ENCODE measurements at regions not wholly inside any gene's neighbourhood (a gene's known extent, or its start where the extent isn't known, plus 50 kb on each side); places are given as distances from the start of the nearest gene placed in this dataset.

DNA sequence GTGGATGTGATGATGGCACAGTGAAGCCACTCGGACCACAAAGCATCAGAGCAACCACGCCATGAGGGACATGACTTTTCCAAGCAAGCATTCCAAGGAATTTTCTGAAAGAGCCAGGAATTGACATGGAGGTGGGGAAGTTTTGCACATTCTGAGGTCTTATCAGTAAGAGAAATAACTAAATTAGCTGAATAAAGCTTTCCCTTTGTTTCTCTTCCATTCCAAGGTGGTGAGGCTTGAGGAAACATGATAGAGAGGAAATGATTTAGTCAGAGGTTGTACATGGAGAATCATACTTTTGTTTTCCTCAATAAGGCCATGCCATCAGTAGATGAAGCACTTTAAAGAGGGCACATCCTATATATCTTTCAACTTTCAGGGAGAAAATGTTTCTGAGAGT, 115.7 kb upstream of the MMADHC start:
- Mint-ChIP-seq H3K4me1 (ENCODE audit: low read depth, unreplicated experiment) (no peaks in the 10 kb centered on the region), H3K27me3 (ENCODE audit: unreplicated experiment) (no peaks in the 10 kb centered on the region), H3K9me3 (ENCODE audit: low read depth, unreplicated experiment) (no peaks in the 10 kb centered on the region), H3K27ac (ENCODE audit: unreplicated experiment) (no peak overlapping the region), H3K4me3 (ENCODE audit: low read depth, unreplicated experiment) (no peak overlapping the region), H3K36me3 (ENCODE audit: insufficient read depth, unreplicated experiment) (no peaks in the 10 kb centered on the region)
- CTCF ChIA-PET = no interaction called here
- TF ChIP-seq, protein P1, sequence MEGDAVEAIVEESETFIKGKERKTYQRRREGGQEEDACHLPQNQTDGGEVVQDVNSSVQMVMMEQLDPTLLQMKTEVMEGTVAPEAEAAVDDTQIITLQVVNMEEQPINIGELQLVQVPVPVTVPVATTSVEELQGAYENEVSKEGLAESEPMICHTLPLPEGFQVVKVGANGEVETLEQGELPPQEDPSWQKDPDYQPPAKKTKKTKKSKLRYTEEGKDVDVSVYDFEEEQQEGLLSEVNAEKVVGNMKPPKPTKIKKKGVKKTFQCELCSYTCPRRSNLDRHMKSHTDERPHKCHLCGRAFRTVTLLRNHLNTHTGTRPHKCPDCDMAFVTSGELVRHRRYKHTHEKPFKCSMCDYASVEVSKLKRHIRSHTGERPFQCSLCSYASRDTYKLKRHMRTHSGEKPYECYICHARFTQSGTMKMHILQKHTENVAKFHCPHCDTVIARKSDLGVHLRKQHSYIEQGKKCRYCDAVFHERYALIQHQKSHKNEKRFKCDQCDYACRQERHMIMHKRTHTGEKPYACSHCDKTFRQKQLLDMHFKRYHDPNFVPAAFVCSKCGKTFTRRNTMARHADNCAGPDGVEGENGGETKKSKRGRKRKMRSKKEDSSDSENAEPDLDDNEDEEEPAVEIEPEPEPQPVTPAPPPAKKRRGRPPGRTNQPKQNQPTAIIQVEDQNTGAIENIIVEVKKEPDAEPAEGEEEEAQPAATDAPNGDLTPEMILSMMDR (IDR thresholded peaks at IDR 0.05; ENCODE audit: unreplicated experiment) = no peak
- no TSS peak for BruUV-seq (replicated peaks)
- intact Hi-C loops (cut with micrococcal nuclease; ENCODE audit: unreplicated experiment) = no loop called here
- no peak for DNase-seq

DNA sequence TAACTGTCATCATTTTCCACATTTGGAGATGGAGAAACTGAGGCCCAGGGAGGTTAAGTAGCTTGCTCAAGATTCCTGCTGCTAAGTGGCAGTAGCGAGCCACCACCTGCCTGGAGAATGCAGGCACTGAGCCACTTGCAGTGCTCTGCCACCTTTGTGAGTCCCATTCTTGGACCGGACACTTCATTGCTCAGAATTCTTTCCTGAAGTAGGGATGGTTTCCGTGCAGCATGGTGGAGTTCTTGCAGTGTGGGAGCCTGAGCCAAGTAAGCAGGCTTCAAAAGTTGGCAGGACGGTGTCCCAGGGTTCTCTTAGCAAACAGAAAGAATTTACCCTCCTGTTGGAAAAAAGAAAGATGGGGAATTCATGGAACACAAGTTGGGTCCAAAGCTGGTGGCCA, 115.0 kb upstream of the MMADHC start:
- H3K9me3 Mint-ChIP-seq (ENCODE audit: low read depth, unreplicated experiment) = no peaks in the 10 kb centered on the region
- intact Hi-C loops (cut with micrococcal nuclease; ENCODE audit: unreplicated experiment) = no loop called here
- CTCF ChIA-PET = no interaction called here
- no peaks in the 10 kb centered on the region for H3K4me1 Mint-ChIP-seq (ENCODE audit: low read depth, unreplicated experiment)
- H3K27me3 Mint-ChIP-seq (ENCODE audit: unreplicated experiment) = no peaks in the 10 kb centered on the region
- no peak overlapping the region for H3K4me3 Mint-ChIP-seq (ENCODE audit: low read depth, unreplicated experiment)
- no peak overlapping the region for H3K27ac Mint-ChIP-seq (ENCODE audit: unreplicated experiment)
- H3K36me3 Mint-ChIP-seq (ENCODE audit: insufficient read depth, unreplicated experiment) = no peaks in the 10 kb centered on the region
- TF ChIP-seq, protein P1 (IDR thresholded peaks at IDR 0.05; ENCODE audit: unreplicated experiment) = no peak
- no peak for DNase-seq
- BruUV-seq (replicated peaks) = no TSS peak

DNA sequence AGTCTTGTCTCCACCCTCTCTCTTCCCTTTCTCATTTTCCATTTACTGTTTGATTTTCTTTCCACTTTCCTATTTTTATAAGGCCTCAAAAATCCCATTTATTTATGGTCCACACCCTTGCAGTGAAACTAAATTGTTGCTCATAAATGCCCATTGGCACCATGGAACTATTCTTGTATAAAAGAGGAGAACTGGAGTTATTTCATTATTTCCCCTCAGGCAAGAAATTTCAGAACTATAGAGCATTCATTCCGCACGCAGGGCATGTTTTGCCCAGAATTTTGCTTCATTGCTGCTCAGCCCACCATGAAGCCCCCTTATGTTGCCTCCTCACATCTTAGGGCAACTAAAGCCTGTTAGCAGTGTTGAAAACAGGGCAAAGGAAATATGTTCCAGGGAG, 113.7 kb upstream of the MMADHC start:
- intact Hi-C loops (cut with micrococcal nuclease; ENCODE audit: unreplicated experiment) = no loop called here
- CTCF ChIA-PET = no interaction called here
- TF ChIP-seq, protein P1 (IDR thresholded peaks at IDR 0.05; ENCODE audit: unreplicated experiment) = no peak
- Mint-ChIP-seq H3K4me3 (ENCODE audit: low read depth, unreplicated experiment) (no peak overlapping the region), H3K27ac (ENCODE audit: unreplicated experiment) (no peak overlapping the region), H3K36me3 (ENCODE audit: insufficient read depth, unreplicated experiment) (no peaks in the 10 kb centered on the region), H3K4me1 (ENCODE audit: low read depth, unreplicated experiment) (no peaks in the 10 kb centered on the region), H3K9me3 (ENCODE audit: low read depth, unreplicated experiment) (no peaks in the 10 kb centered on the region), H3K27me3 (ENCODE audit: unreplicated experiment) (no peaks in the 10 kb centered on the region)
- no TSS peak for BruUV-seq (replicated peaks)
- DNase-seq = no peak

DNA sequence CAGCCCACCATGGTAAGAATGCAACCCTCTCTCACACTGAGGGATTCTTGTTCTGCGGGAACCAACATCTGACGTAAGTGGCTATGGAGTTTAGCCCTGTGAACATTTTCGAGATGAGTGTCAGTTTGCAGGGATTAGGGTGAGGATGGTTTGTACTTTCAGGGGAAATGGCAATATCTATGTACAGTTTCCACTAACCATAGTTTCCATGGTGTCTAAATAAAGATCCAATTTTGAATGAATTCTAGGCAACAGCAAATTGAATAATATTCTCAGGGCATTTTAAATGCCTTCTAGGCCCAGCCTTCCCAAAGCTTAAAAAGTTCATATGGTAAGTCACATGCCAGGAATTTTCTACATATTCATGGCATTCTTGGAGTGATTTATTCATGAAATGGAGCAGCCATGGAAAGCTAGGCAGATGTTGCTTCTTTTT, 105.4 kb upstream of the MMADHC start:
- Mint-ChIP-seq H3K9me3 (ENCODE audit: low read depth, unreplicated experiment) (no peaks in the 10 kb centered on the region), H3K4me1 (ENCODE audit: low read depth, unreplicated experiment) (no peaks in the 10 kb centered on the region), H3K27ac (ENCODE audit: unreplicated experiment) (no peak overlapping the region), H3K36me3 (ENCODE audit: insufficient read depth, unreplicated experiment) (no peaks in the 10 kb centered on the region), H3K4me3 (ENCODE audit: low read depth, unreplicated experiment) (no peak overlapping the region), H3K27me3 (ENCODE audit: unreplicated experiment) (no peaks in the 10 kb centered on the region)
- no TSS peak for BruUV-seq (replicated peaks)
- TF ChIP-seq, protein P1 (IDR thresholded peaks at IDR 0.05; ENCODE audit: unreplicated experiment) = no peak
- CTCF ChIA-PET = no interaction called here
- no peak for DNase-seq
- intact Hi-C loops (cut with micrococcal nuclease; ENCODE audit: unreplicated experiment) = no loop called here

DNA sequence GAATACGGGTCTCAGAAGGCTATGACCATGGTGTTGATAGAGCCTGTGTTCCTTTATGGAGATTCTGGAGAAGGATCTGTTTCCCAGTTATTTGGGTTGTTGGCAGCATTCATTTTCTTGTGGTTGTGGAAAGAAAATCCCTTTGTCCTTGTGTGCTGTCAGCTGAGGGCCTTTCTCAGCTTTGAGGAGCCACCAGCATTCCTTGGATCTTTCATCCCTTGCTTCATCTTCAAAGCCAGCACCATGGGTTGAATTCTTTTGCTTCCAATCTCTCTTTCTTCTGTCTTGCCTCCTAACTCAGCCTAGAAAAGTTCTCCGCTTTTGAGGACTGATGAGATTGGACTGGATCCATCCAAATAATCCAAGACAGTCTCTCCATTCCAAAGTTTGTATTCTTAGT, 103.2 kb upstream of the MMADHC start:
- H3K27me3 Mint-ChIP-seq (ENCODE audit: unreplicated experiment) = no peaks in the 10 kb centered on the region

More for the DNA sequence above, 103.2 kb upstream of the MMADHC start:
- Mint-ChIP-seq H3K4me3 (ENCODE audit: low read depth, unreplicated experiment) (no peak overlapping the region), H3K36me3 (ENCODE audit: insufficient read depth, unreplicated experiment) (no peaks in the 10 kb centered on the region), H3K4me1 (ENCODE audit: low read depth, unreplicated experiment) (no peaks in the 10 kb centered on the region), H3K27ac (ENCODE audit: unreplicated experiment) (no peak overlapping the region), H3K9me3 (ENCODE audit: low read depth, unreplicated experiment) (no peaks in the 10 kb centered on the region)
- intact Hi-C loops (cut with micrococcal nuclease; ENCODE audit: unreplicated experiment) = no loop called here
- no TSS peak for BruUV-seq (replicated peaks)
- no peak for DNase-seq
- CTCF ChIA-PET = no interaction called here
- TF ChIP-seq, protein P1 (IDR thresholded peaks at IDR 0.05; ENCODE audit: unreplicated experiment) = no peak

All from Calu3 (cell line).